ENCODE measurements at regions not wholly inside any gene's neighbourhood (a gene's known extent, or its start where the extent isn't known, plus 50 kb on each side); places are given as distances from the start of the nearest gene placed in this dataset.
A peak's percentile ranks its signal among the peaks of the same experiment; 100 is the strongest.
"Not testable (repeated sequence)": the region's sequence is repeated elsewhere in the genome, so short reads cannot be mapped to it uniquely, and the experiment has no call there.

- intact Hi-C loops (cut with DNase I) = no loop called here
- no peak for DNase-seq (ENCODE audit: missing footprints)
- no peak for ATAC-seq
Measured at GRCh38 chr7:52260046-52260665, 775.3 kb upstream of the POM121L12 start.

GRCh38 chr7:52257890-52258289 is 777.5 kb upstream of the POM121L12 start:
- DNase-seq (ENCODE audit: missing footprints) (no peak), ATAC-seq (peak; percentile 62)
- intact Hi-C loops (cut with DNase I) = no loop called here

DNA sequence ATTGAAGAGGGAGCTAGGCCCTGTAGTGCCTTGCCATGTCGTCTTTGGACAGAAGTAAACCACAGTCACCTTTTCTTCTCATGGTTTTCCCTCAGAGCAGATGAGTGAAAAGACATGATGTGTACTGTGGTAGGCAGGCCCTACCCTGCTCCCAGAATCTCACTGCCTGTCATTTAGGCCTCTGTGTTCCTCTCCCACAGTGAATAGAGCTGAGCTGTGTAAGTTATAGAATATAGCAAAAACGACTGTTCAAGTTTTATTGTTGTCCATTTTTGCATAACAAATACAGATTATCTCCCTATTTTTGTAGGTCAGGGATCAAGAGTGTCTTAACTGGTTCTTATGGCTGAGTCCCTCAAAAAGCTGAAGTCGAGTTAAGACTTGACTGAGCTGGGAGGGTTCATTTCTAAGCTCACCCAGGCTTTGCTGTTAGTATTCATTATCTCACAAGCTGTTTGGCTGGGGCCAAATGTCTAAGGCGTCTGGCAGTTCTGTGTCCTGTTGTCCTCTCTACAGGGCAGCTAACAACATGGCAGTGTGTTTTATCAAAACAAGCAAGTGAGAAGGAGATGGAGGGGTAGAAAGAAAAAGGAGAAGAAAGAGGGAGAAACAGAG is 780.9 kb upstream of the POM121L12 start:
- no peak for DNase-seq (ENCODE audit: missing footprints)
- intact Hi-C loops (cut with DNase I) = no loop called here
- ATAC-seq = no peak

DNA sequence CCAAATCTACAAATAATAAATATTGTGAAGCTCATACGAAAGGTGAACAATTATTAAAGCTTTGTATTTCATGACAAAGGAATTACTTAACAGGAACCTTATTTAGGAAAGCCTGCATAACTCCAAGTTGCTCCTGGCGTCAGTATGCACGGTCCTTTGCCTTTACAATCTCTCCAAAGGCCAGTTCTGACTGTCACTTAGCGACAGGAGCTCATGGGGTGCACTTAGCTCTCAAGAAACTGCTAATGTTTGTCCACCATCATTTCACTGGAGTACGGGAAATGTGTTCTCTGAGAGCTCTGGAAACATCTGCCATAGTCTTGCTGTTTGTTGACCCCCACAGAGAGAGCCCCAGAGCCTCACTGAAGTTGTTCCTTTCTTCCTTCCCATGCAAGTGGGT is 781.5 kb upstream of the POM121L12 start:
- ATAC-seq (no peak), DNase-seq (ENCODE audit: missing footprints) (no peak)
- intact Hi-C loops (cut with DNase I) = no loop called here

DNA sequence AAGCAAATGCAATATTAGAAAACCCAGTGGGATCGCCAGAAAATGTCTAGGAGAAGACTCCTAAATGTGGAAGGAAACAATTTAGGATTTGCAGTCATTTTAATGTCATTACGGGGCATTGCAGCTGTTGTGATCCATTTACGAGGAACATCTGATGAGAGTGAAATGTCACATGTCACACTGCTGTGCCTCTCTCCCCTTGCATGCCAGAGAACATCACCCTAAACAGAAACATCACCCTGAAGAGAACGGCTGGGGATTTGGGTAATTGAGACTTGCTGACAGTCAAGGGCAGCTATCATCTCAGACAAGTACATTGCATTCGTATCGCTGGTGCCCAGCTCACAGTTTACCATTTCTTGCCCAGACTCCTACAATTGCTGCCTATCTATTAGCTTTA is 785.7 kb upstream of the POM121L12 start:
- ATAC-seq = no peak
- intact Hi-C loops (cut with DNase I) = no loop called here
- DNase-seq (ENCODE audit: missing footprints) = no peak

DNA sequence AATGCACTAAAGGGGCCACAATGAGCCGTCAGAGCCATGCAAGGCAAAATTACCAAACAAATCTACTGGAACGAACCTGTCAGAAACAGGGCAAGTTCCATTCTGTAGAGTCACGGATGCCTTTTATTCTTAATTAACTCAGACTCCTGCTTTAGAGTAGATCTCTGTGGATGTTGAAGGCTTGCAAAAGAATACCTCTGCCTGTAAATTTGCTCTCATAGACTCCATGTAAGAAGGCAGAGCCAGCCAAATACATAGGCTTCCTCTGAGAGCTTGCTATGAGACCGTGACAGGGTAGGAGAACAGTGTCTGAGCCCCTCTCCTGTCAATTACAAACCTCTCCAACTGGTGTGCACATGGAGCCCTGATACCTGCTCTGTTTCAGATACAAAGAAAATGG is 787.9 kb upstream of the POM121L12 start:
- ATAC-seq (no peak), DNase-seq (ENCODE audit: missing footprints) (no peak)
- intact Hi-C loops (cut with DNase I) = no loop called here

GRCh38 chr7:52243685-52244084 is 791.7 kb upstream of the POM121L12 start:
- no peak for ATAC-seq
- no peak for DNase-seq (ENCODE audit: missing footprints)
- intact Hi-C loops (cut with DNase I) = no loop called here

GRCh38 chr7:52233248-52233647 is 802.2 kb upstream of the POM121L12 start:
- intact Hi-C loops (cut with DNase I) = no loop called here
- no peak for DNase-seq (ENCODE audit: missing footprints)
- no peak for ATAC-seq

GRCh38 chr7:52211930-52212329 is 823.5 kb upstream of the POM121L12 start:
- no peak for ATAC-seq
- intact Hi-C loops (cut with DNase I) = no loop called here
- no peak for DNase-seq (ENCODE audit: missing footprints)

- DNase-seq (ENCODE audit: missing footprints) = no peak
- intact Hi-C loops (cut with DNase I) = no loop called here
- no peak for ATAC-seq
Measured at GRCh38 chr7:52209614-52210013, 825.8 kb upstream of the POM121L12 start.

DNA sequence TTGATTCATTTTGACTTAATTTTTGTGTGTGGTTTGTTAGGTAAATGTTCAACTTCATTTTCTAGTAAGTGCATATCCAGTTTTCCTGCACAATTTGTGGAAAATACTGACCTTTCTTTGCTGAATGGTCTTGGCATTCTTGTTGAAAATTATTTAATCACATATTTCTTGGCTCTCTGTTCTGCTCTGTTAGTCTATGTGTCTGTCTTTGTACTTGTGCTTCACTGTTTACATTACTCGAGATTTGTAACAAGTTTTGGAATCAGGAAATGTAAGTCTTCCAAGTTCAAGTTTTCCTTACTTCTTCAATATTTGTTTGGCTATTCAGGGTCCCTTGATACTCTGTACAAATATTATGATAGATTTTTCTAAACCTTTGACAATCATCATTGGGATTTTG is 838.2 kb upstream of the POM121L12 start:
- DNase-seq (ENCODE audit: missing footprints) (no peak), ATAC-seq (no peak)
- intact Hi-C loops (cut with DNase I) = no loop called here

- no peak for ATAC-seq
- no peak for DNase-seq (ENCODE audit: missing footprints)
- intact Hi-C loops (cut with DNase I) = no loop called here
Measured at GRCh38 chr7:52195664-52196063, 839.8 kb upstream of the POM121L12 start.

DNA sequence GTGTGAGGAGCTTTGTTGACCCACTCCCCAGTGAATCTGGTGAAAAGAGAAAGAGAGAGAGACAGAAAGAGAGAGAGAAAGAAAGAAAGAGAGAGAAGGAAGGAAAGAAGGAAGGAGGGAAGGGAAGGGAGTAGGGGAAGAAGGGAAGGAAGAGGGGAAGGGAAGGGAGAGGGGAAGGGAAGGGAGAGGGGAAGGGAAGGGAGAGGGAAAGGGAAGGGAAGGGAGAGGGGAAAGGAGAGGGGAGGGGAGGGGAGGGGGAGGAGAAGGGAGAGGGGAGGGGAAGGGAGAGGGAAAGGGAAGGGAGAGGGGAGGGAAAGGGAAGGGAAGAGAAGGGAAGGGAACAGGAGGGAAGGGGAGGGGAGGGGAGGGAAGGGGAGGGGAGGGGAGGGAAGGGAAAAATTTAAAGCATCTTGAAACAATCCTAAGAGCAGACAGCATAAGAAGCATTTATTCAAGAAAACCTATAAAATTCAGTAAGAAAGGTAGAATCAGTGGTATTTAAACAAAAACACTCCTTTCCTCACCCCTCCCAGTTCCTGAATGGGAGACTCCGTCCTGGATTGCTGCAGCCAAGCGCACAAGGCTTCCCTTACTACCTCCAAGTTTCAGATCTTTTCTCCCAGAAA is 846.2 kb upstream of the POM121L12 start:
- DNase-seq (ENCODE audit: missing footprints) = no peak
- no peak for ATAC-seq
- intact Hi-C loops (cut with DNase I) = no loop called here

DNA sequence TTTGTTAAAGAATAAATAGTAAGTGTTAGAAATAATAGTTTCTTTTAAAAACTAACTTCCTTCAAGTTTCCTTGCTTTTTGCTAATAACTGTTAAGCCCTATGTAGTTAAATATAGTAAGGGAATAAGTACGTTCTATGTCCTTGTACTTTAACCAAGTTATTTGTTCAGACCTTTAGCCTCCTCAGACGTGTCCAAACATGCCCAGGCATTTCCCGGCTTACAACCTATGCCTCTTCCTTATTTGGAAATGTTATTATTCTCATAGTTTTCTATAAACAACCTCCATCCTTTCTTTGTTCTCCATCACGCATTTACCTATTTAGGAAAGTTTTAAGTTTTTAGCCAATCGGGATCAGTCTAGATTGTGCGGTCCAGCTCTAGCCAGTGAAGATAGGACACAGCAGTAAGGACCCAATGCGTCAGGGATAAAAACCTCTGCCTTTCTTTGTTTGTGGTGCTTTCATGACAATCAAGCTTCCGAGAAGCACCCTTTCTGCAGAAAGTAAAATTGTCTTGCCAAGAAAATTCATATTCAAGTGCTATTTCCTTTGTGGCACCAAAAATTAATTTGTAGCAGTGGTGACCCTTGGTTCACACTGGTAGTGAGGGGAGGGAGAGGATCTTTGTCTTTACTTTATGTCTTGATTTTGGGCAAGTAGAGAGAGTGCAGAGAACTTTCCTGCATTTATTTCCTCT is 851.3 kb upstream of the POM121L12 start:
- ATAC-seq (no peak), DNase-seq (ENCODE audit: missing footprints) (no peak)
- intact Hi-C loops (cut with DNase I) = no loop called here

DNA sequence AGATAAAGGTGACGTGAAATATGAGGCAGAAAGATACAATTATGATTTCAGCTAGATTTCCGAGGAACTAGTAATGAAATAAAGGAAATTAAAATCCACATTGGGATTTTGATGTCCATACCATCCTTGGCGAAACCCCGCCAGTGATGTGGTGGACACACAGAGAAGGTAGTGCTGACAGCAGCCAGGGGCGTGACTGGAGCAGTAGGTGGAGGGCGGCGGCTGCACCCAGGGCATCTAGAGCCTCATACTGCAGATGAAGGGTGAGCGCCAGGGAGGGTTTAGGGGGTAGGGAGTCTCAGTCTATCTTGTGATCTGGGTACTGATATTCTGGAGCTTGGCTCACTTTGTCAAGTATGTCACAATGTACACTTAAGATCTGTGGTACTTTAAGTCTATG is 855.5 kb upstream of the POM121L12 start:
- intact Hi-C loops (cut with DNase I) = no loop called here
- DNase-seq (ENCODE audit: missing footprints) (no peak), ATAC-seq (no peak)

DNA sequence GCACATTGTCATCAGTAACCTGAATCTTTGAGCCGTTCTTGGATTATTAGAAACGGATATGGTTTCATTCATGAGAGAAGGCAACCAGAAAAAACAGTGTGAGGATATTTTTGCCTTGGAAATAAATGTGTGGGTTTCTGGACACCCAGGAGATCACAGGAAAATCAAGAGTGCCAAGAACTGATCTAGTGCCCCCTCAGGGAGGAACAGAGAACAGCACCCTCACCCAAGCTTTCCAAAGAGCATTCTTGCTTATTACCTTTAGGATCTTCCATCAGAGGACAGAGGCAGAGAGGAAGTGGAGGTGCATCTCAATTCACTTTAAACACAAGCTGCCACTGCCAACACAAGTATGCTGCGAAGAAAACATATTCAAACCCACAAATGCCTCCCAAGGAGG is 851.5 kb upstream of the COBL start:
- DNase-seq (ENCODE audit: missing footprints) (no peak), ATAC-seq (no peak)
- intact Hi-C loops (cut with DNase I) = no loop called here

GRCh38 chr7:52163311-52163710 is 846.7 kb upstream of the COBL start:
- ATAC-seq = no peak
- DNase-seq (ENCODE audit: missing footprints) = peak; percentile 61
- intact Hi-C loops (cut with DNase I) = no loop called here

DNA sequence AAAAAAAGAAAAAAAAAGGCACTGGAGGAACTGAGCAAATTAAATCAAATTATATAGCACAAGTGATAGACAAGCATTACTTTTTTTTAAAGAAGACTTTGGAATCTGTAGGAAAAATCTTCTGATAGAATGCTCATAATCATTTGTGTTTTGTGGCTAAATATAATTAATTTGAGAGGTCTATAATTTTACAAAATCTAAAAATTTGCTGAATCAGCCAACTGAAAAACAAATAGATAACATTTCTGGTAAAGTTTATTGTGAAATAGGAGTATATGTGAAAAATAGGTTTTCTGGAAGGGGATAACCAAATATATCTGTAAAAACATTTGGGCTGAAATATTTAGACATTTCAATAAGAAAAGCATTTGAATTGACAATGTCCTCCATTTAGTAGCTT is 844.9 kb upstream of the COBL start:
- no peak for ATAC-seq
- intact Hi-C loops (cut with DNase I) = no loop called here

GRCh38 chr7:52159421-52159820 is 842.8 kb upstream of the COBL start:
- intact Hi-C loops (cut with DNase I); DNase-seq (ENCODE audit: missing footprints); ATAC-seq: not testable (repeated sequence)

More for the DNA sequence above, 844.9 kb upstream of the COBL start:
- no peak for DNase-seq (ENCODE audit: missing footprints)

- DNase-seq (ENCODE audit: missing footprints) (no peak), ATAC-seq (no peak)
- intact Hi-C loops (cut with DNase I) = no loop called here
Measured at GRCh38 chr7:52154382-52154781, 837.8 kb upstream of the COBL start.
